ENCODE measurements at regions not wholly inside any gene's neighbourhood (a gene's known extent, or its start where the extent isn't known, plus 50 kb on each side); places are given as distances from the start of the nearest gene placed in this dataset.

DNA sequence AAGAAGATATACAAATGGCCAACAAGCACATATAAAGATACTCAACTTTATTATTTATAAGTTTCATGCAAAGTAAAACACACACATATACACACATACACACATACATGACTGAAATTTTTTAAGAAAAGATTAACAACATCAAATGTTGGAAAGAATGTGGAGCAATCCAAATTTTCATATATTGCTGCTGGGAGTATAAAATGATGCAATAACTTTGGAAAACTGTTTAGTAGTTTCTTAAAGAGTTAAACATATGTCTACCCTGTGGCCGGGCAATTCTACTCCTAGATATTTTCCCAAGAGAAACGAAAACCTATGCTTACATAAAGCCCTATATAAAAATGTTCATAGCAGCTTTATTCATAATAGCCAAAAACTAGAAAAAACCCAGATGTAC lies 99.8 kb upstream of the NR4A3 start:
- H3K56ac ChIP-seq (replicated peaks; ENCODE audit: insufficient read length, low read depth, low read length) = no peak overlapping the region
- no peak overlapping the region for H3K9ac ChIP-seq (replicated peaks in 1 of 4; ENCODE audit: extremely low read depth in 1 of 4, low read depth in 3 of 4, low read length in 3 of 4)
- H2AFZ ChIP-seq (ENCODE audit: low read length) = no peak overlapping the region
- H3K79me1 ChIP-seq (ENCODE audit: low read depth, low read length) = no peaks in the 10 kb centered on the region
- H3K4me2 ChIP-seq (ENCODE audit: insufficient read depth in 1 of 2, low read depth in 2 of 2, low read length in 2 of 2) = no peak overlapping the region
- H3K23me2 ChIP-seq (ENCODE audit: low read depth, low read length) = no peaks in the 10 kb centered on the region; the same call in 1 of the 2 replicates
- H2BK20ac ChIP-seq (ENCODE audit: low read length) = no peak overlapping the region
- H2BK12ac ChIP-seq (ENCODE audit: low read depth, low read length) = no peak overlapping the region
- no peaks in the 10 kb centered on the region for H4K20me1 ChIP-seq (replicated peaks in 1 of 2; ENCODE audit: control insufficient read depth in 1 of 2, insufficient read depth in 2 of 2, low read length in 2 of 2)
- DNase-seq (ENCODE audit: low read depth in 1 of 2, low spot score in 2 of 2) (no peak), FAIRE-seq (no peak)
- no peak overlapping the region for H3K23ac ChIP-seq (ENCODE audit: insufficient read length)
- no peak overlapping the region for H3K27ac ChIP-seq (ENCODE audit: low read depth, low read length)
- H3K9me3 ChIP-seq (ENCODE audit: insufficient read depth in 2 of 2, low read depth in 1 of 2, low read length in 1 of 2) = peaks cover 0 to 3% of the 10 kb centered on the region in 2 experiments; a peak in 1 of 4 replicates
- no peak overlapping the region for H2AK5ac ChIP-seq (ENCODE audit: low read depth, low read length)
- TF ChIP-seq, protein P1, sequence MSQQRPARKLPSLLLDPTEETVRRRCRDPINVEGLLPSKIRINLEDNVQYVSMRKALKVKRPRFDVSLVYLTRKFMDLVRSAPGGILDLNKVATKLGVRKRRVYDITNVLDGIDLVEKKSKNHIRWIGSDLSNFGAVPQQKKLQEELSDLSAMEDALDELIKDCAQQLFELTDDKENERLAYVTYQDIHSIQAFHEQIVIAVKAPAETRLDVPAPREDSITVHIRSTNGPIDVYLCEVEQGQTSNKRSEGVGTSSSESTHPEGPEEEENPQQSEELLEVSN (IDR thresholded peaks at IDR 0.05) = no peak
- TF ChIP-seq FOSL1 (IDR thresholded peaks at IDR 0.05; ENCODE audit: insufficient read depth, low read depth, low read length) (no peak), KDM5A (IDR thresholded peaks at IDR 0.05; ENCODE audit: low read length) (no peak), POLR2AphosphoS5 (IDR thresholded peaks at IDR 0.05; ENCODE audit: low read depth, low read length) (no peak), PHF8 (conservative IDR thresholded peaks at IDR 0.05; ENCODE audit: low read depth, low read length) (no peak), SP1 (IDR thresholded peaks at IDR 0.05; ENCODE audit: low read depth, low read length) (no peak), SP2 (IDR thresholded peaks at IDR 0.05; ENCODE audit: low read length) (no peak)
- no peak overlapping the region for H3K4me3 ChIP-seq (ENCODE audit: extremely low read depth in 1 of 4, insufficient read depth in 2 of 4, low read depth in 3 of 4, low read length in 4 of 4)
- CTCF ChIA-PET (ENCODE audit: partially characterized antibody) = interaction anchor here (1.1 to 1.3 kb wide), 2 partner anchors 10 to 129 kb away, joined by 3 to 4 read pairs; no protein-coding TSS in a partner anchor
- H3K36me3 ChIP-seq (ENCODE audit: control insufficient read depth in 2 of 4, insufficient read depth in 4 of 4, low read length in 3 of 4) = no peaks in the 10 kb centered on the region; a peak in 1 of 8 replicates
- POLR2A ChIA-PET (ENCODE audit: partially characterized antibody) = no interaction called here
- no peak overlapping the region for H3K14ac ChIP-seq (ENCODE audit: insufficient read length)
- no peak overlapping the region for H3K18ac ChIP-seq (ENCODE audit: extremely low read depth, low read length)
- no peak overlapping the region for H2BK120ac ChIP-seq (replicated peaks; ENCODE audit: low read depth, low read length)
- no peak overlapping the region for H2BK5ac ChIP-seq (ENCODE audit: low read depth, low read length)
- 85% methylated on average over 2 of the region's 2 CpGs; no CpG with 5 or more reads in 1 of the 2 experiments for WGBS, 2 experiments (ENCODE audit: extremely low coverage in 1 of 2, insufficient coverage in 1 of 2, insufficient read length in 1 of 2, insufficient replicate concordance in 2 of 2, low coverage in 1 of 2, low lambda C conversion rate in 2 of 2, missing lambda C conversion rate in 1 of 2)
- H3K79me2 ChIP-seq (ENCODE audit: control insufficient read depth in 1 of 2, insufficient read depth in 2 of 2, low read length in 2 of 2) = no peaks in the 10 kb centered on the region
- H3K4ac ChIP-seq (replicated peaks; ENCODE audit: insufficient read length, low read depth, low read length) = no peak overlapping the region
- H3K27me3 ChIP-seq (replicated peaks in 1 of 4; ENCODE audit: control insufficient read depth in 3 of 4, extremely low read depth in 1 of 4, insufficient read depth in 3 of 4, low read length in 3 of 4) = no peaks in the 10 kb centered on the region
- H4K91ac ChIP-seq (replicated peaks; ENCODE audit: insufficient read length, low read length) = no peak overlapping the region
- peaks cover 3 to 12% (median 5%) of the 10 kb centered on the region in 4 experiments; a peak in 4 of 7 replicates for H3K4me1 ChIP-seq (replicated peaks in 1 of 4; ENCODE audit: control insufficient read depth in 3 of 4, insufficient read depth in 4 of 4, low read length in 3 of 4)
- no peak overlapping the region for H4K5ac ChIP-seq (ENCODE audit: insufficient read length, low read depth, low read length)
- H4K8ac ChIP-seq (ENCODE audit: extremely low read depth, insufficient read depth, low read length) = no peak overlapping the region
- no peak overlapping the region for H2BK15ac ChIP-seq (ENCODE audit: low read length)
